Activated naive CD4-positive, alpha-beta T cell treated with anti-CD3 and anti-CD28 coated beads, Interleukin-2, amount 50 U/mL, for 16 hours (primary cell): ENCODE measurements at regions not wholly inside any gene's neighbourhood (a gene's known extent, or its start where the extent isn't known, plus 50 kb on each side); places are given as distances from the start of the nearest gene placed in this dataset.

Experiments used
- DNase-seq: peaks from one replicate; pipeline ENCODE4 v3.0.0-alpha.2; 2020

DNA sequence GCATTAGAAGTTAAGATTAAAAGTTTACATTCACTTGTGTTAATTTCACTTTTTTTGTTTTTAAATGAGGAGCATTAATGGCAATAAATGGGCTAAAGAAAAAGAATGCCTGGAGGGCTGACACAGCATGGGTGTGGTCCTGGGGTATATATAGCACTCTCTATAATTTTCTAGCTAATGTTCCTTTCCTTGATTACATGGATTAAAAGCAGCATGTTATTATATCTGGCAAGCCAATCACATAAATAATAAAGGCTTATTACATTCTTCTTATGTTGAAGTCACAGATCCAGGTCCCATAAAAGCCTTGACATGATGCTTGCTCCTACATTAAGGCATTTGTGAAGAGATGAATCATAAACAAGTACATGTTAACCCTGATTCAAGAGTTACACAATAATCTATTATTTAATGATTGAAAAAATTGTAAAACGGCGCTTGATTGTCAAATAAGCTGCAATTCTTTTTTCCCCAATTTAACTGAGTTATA, 91.4 kb downstream of the LYPLAL1 start:
- no peak for DNase-seq

DNA sequence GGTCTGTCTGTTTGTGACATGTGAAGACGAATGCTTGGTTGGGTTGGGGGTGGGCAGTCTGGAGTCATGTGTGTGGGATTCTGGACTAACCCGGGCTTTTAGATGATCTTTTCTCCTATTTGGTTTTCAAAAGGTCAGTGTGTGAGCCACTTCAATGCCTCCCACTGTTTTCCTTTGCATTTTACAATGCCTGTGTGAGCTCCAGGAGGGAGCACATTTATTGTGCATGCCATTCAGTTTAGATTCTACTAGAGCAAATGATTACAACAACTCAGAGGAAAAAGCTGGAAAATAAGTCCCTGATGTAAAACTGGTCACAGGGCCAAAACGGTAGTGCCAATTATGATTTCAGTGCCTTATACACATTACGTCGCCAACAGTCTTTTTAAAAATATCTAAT, 90.9 kb downstream of the LYPLAL1 start:
- DNase-seq, result no peak
